Astrocyte of the spinal cord (primary cell): ENCODE measurements at regions not wholly inside any gene's neighbourhood (a gene's known extent, or its start where the extent isn't known, plus 50 kb on each side); places are given as distances from the start of the nearest gene placed in this dataset.

Source experiments
- DNase-seq: peaks from one replicate; pipeline ENCODE4 v3.0.0; 2011; ENCODE audit warnings: low read depth, low spot score
- H3K4me3 ChIP-seq: 2 replicates; pipeline ENCODE4 v1.5.1; 2011; ENCODE audit warnings: low read depth, mild to moderate bottlenecking, low read length, moderate library complexity
- in situ Hi-C: cut with HindIII; loops from 2 replicates; pipeline ENCODE4 v1.10.0; 2017; ENCODE audit warnings: low sequenced_read_pairs
- TF ChIP-seq, protein P1 (sequence below): IDR thresholded peaks from 2 replicates; pipeline ENCODE4 v1.5.1; 2012; ENCODE audit warnings: low read depth, mild to moderate bottlenecking, low read length, inconsistent platforms

DNA sequence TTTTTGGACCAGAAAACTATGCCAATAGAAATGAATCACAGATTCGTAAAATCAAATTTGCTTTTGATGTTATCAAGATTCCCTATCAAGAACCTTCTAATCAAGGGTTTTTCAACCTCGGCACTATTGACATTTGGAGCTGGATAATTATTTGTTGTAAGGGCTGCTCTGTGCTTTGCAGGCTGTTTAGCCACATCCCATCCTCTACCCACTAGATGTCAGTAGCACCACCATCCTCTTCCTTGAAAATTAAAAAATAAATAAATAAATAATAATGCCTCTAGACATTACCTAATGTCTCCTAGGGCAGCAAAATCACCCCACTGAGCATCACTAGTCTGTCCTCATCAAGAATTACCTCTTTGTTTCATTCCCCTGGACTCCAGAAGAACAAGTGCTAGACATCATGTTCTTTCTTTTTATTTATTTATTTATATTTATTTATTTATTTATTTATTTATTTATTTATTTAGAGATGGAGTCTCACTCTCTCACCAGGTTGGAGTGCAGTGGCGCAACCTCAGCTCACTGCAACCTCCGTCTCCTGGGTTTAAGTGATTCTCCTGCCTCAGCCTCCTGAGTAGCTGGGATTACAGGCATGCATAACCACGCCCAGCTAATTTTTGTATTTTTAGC, 744.7 kb downstream of the KCNA4 start:
- TF ChIP-seq, protein P1, sequence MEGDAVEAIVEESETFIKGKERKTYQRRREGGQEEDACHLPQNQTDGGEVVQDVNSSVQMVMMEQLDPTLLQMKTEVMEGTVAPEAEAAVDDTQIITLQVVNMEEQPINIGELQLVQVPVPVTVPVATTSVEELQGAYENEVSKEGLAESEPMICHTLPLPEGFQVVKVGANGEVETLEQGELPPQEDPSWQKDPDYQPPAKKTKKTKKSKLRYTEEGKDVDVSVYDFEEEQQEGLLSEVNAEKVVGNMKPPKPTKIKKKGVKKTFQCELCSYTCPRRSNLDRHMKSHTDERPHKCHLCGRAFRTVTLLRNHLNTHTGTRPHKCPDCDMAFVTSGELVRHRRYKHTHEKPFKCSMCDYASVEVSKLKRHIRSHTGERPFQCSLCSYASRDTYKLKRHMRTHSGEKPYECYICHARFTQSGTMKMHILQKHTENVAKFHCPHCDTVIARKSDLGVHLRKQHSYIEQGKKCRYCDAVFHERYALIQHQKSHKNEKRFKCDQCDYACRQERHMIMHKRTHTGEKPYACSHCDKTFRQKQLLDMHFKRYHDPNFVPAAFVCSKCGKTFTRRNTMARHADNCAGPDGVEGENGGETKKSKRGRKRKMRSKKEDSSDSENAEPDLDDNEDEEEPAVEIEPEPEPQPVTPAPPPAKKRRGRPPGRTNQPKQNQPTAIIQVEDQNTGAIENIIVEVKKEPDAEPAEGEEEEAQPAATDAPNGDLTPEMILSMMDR, result peak; percentile 67
- peak; percentile 61 for DNase-seq
- H3K4me3 ChIP-seq, result no peak overlapping the region
- in situ Hi-C loops, result no loop called here

- in situ Hi-C loops, result no loop called here
- no peak for DNase-seq
These were observed 745.2 kb downstream of the KCNA4 start for GRCh38 chr11:29271616-29272015.

GRCh38 chr11:29268733-29269132, 748.1 kb downstream of the KCNA4 start:
- TF ChIP-seq, protein P1, result no peak
- in situ Hi-C loops, result no loop called here
- DNase-seq, result no peak
- no peak overlapping the region for H3K4me3 ChIP-seq

More at GRCh38 chr11:29271616-29272015, 745.2 kb downstream of the KCNA4 start:
- TF ChIP-seq, protein P1, result no peak
- no peak overlapping the region for H3K4me3 ChIP-seq

DNA sequence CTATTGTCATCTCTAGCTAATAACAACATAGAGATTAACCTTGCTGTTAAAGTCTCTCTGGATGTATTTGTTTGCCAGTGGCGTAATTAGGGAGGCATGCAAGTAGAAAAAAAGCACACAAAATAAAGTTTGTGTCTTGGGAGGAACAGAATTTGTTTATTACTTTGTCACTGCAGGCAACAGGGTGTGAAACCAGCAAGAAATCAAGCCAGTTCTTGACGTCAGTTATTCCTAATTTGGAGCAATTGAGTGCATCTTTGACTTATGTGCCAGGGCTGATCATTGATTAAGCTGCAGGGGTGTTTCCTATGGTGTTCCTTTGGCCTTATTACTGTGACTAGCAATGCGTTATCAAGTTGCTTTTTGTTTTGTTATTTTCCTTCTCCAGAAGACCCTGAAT, 751.0 kb downstream of the KCNA4 start:
- in situ Hi-C loops, result no loop called here
- TF ChIP-seq, protein P1, result no peak
- no peak for DNase-seq
- H3K4me3 ChIP-seq, result no peak overlapping the region

GRCh38 chr11:29265381-29265780, 751.4 kb downstream of the KCNA4 start:
- no peak for DNase-seq
- H3K4me3 ChIP-seq, result no peak overlapping the region
- TF ChIP-seq, protein P1, result no peak
- in situ Hi-C loops, result no loop called here

DNA sequence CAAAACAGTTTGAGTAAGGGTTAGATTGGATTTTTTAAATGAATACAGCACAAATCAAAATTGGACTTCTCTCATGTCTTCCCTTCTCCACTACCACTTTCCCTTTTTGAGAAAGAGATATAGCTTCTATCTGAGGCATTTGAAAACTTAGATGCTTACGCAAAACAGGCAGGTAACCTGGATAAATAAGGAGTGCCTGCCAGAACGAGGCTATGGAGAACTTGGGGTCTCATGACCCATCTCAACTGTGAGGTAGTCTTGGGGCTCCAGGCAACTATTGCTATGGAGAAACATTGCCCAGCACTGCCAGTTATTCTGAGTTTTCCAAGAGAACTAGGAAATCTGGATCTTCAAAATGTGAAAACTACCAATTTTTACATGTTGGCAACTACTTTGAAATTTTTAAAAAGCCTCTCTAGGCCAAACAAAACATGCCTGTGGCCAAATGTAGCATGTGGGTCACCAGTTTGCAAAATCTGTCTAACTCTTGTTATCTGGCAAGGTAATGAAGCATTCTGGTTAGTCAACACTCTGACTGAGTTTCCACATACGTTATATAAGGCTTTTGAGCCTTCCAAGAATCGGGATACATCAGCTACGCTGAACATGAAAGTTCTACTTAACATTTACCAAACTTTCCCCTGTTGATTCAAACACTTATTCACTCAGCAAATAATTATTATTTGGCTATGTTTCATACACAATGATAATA, 752.7 kb downstream of the KCNA4 start:
- in situ Hi-C loops, result no loop called here
- no peak overlapping the region for H3K4me3 ChIP-seq
- DNase-seq, result peak; percentile 21
- TF ChIP-seq, protein P1, result no peak
